ENCODE measurements at regions not wholly inside any gene's neighbourhood (a gene's known extent, or its start where the extent isn't known, plus 50 kb on each side); places are given as distances from the start of the nearest gene placed in this dataset.

DNA sequence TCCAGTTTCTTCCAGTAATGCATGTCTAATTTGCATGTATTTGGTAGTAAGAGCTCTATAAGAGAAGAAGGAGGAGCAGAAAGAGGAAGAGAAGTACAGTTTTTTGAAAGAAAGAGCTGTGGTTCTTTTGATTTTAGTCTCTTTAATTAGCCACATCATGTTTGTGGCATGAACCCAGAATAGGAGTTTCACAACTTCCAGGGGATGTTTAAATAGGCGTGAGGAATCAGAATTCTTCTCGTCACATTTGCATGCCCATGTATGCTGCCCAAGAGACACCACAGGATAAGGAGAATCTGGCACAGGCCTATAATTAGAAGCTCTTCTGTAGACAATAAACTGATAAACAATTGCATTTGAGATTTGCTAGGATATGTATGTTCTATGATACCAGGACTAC is 78.7 kb downstream of the GAS1 start:
- Histone ChIP-seq H4K20me1 (ENCODE audit: insufficient read depth) (no peaks in the 10 kb centered on the region), H3K9me3 (ENCODE audit: low read length) (no peaks in the 10 kb centered on the region), H3K4me3 (ENCODE audit: low read length) (no peak overlapping the region), H3K27ac (ENCODE audit: low read length) (no peak overlapping the region), H2AFZ (ENCODE audit: low read depth, low read length) (no peak overlapping the region), H3K4me2 (ENCODE audit: low read length) (no peak overlapping the region), H3K79me2 (replicated peaks; ENCODE audit: insufficient read depth, low read length) (no peaks in the 10 kb centered on the region), H3K27me3 (ENCODE audit: insufficient read depth, low read depth, low read length) (no peaks in the 10 kb centered on the region), H3K9ac (ENCODE audit: low read length) (no peak overlapping the region), H3F3A (ENCODE audit: insufficient read depth, low read length, poor library complexity, severe bottlenecking) (no peaks in the 10 kb centered on the region), H3K36me3 (ENCODE audit: insufficient read depth, low read length) (no peaks in the 10 kb centered on the region), H3K9me2 (ENCODE audit: insufficient read depth, low read length) (no peaks in the 10 kb centered on the region)
- TF ChIP-seq, protein P1, sequence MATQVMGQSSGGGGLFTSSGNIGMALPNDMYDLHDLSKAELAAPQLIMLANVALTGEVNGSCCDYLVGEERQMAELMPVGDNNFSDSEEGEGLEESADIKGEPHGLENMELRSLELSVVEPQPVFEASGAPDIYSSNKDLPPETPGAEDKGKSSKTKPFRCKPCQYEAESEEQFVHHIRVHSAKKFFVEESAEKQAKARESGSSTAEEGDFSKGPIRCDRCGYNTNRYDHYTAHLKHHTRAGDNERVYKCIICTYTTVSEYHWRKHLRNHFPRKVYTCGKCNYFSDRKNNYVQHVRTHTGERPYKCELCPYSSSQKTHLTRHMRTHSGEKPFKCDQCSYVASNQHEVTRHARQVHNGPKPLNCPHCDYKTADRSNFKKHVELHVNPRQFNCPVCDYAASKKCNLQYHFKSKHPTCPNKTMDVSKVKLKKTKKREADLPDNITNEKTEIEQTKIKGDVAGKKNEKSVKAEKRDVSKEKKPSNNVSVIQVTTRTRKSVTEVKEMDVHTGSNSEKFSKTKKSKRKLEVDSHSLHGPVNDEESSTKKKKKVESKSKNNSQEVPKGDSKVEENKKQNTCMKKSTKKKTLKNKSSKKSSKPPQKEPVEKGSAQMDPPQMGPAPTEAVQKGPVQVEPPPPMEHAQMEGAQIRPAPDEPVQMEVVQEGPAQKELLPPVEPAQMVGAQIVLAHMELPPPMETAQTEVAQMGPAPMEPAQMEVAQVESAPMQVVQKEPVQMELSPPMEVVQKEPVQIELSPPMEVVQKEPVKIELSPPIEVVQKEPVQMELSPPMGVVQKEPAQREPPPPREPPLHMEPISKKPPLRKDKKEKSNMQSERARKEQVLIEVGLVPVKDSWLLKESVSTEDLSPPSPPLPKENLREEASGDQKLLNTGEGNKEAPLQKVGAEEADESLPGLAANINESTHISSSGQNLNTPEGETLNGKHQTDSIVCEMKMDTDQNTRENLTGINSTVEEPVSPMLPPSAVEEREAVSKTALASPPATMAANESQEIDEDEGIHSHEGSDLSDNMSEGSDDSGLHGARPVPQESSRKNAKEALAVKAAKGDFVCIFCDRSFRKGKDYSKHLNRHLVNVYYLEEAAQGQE (IDR thresholded peaks at IDR 0.05; ENCODE audit: borderline replicate concordance) = no peak
- TF ChIP-seq RAD21 (conservative IDR thresholded peaks at IDR 0.05) (no peak), EP300 (conservative IDR thresholded peaks at IDR 0.05; ENCODE audit: poor library complexity, severe bottlenecking) (no peak), SMC3 (conservative IDR thresholded peaks at IDR 0.05; ENCODE audit: poor library complexity) (no peak), TAF1 (IDR thresholded peaks at IDR 0.05; ENCODE audit: low read depth) (no peak), MXI1 (conservative IDR thresholded peaks at IDR 0.05; ENCODE audit: poor library complexity, severe bottlenecking) (no peak), POLR2AphosphoS5 (IDR thresholded peaks at IDR 0.05) (no peak), EZH2 (IDR thresholded peaks at IDR 0.05; ENCODE audit: borderline replicate concordance, insufficient read depth, low read length, poor library complexity, severe bottlenecking) (no peak)
- TF ChIP-seq, protein P2, sequence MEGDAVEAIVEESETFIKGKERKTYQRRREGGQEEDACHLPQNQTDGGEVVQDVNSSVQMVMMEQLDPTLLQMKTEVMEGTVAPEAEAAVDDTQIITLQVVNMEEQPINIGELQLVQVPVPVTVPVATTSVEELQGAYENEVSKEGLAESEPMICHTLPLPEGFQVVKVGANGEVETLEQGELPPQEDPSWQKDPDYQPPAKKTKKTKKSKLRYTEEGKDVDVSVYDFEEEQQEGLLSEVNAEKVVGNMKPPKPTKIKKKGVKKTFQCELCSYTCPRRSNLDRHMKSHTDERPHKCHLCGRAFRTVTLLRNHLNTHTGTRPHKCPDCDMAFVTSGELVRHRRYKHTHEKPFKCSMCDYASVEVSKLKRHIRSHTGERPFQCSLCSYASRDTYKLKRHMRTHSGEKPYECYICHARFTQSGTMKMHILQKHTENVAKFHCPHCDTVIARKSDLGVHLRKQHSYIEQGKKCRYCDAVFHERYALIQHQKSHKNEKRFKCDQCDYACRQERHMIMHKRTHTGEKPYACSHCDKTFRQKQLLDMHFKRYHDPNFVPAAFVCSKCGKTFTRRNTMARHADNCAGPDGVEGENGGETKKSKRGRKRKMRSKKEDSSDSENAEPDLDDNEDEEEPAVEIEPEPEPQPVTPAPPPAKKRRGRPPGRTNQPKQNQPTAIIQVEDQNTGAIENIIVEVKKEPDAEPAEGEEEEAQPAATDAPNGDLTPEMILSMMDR (IDR thresholded peaks at IDR 0.05; ENCODE audit: poor library complexity, severe bottlenecking) = no peak

DNA sequence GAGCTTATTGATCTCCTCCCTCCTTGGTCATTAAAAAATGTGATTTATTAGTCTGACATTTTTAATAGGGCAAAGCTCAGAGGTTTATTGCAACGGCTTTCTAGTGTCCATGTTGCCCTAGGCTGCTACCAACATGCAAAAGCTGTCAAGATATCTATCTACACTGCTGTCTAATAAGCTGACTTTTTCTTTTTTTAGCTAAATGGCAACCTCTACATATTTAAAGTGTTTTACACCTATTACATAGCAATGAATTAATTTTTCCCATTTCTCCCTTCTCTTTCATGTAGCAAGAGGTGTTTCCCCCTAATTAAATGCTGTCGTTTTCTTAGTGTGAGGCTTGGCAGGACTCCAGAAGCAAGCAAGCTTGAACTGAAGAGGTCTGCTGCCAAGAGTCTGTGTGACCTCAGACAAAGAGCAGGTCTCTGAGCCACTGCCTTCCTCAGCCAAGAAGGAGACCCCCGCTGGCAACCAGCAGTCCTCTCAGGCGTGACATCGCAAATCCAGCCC is 79.4 kb downstream of the GAS1 start:
- H3K36me3 ChIP-seq (ENCODE audit: insufficient read depth, low read length) = no peaks in the 10 kb centered on the region

More for the DNA sequence above, 79.4 kb downstream of the GAS1 start:
- Histone ChIP-seq H3K79me2 (replicated peaks; ENCODE audit: insufficient read depth, low read length) (no peaks in the 10 kb centered on the region), H4K20me1 (ENCODE audit: insufficient read depth) (no peaks in the 10 kb centered on the region), H3K9ac (ENCODE audit: low read length) (no peak overlapping the region), H3K4me2 (ENCODE audit: low read length) (no peak overlapping the region), H3K9me2 (ENCODE audit: insufficient read depth, low read length) (no peaks in the 10 kb centered on the region), H3K9me3 (ENCODE audit: low read length) (no peaks in the 10 kb centered on the region), H3K27me3 (ENCODE audit: insufficient read depth, low read depth, low read length) (no peaks in the 10 kb centered on the region), H2AFZ (ENCODE audit: low read depth, low read length) (no peak overlapping the region), H3K4me3 (ENCODE audit: low read length) (no peak overlapping the region), H3F3A (ENCODE audit: insufficient read depth, low read length, poor library complexity, severe bottlenecking) (no peaks in the 10 kb centered on the region), H3K27ac (ENCODE audit: low read length) (no peak overlapping the region)
- TF ChIP-seq EP300 (conservative IDR thresholded peaks at IDR 0.05; ENCODE audit: poor library complexity, severe bottlenecking) (no peak), POLR2AphosphoS5 (IDR thresholded peaks at IDR 0.05) (no peak), RAD21 (conservative IDR thresholded peaks at IDR 0.05) (no peak)
- TF ChIP-seq, protein P2 (IDR thresholded peaks at IDR 0.05; ENCODE audit: poor library complexity, severe bottlenecking) = no peak
- TF ChIP-seq, protein P1 (IDR thresholded peaks at IDR 0.05; ENCODE audit: borderline replicate concordance) = no peak

All from neural cell (in vitro differentiated cells).